ENCODE measurements at regions not wholly inside any gene's neighbourhood (a gene's known extent, or its start where the extent isn't known, plus 50 kb on each side); places are given as distances from the start of the nearest gene placed in this dataset.

GRCh38 chr13:76798037-76798436 is 88.2 kb downstream of the KCTD12 start:
- TF ChIP-seq POLR2A (IDR thresholded peaks at IDR 0.05) (no peak), CTCF (IDR thresholded peaks at IDR 0.05) (no peak)
